ENCODE measurements at regions not wholly inside any gene's neighbourhood (a gene's known extent, or its start where the extent isn't known, plus 50 kb on each side); places are given as distances from the start of the nearest gene placed in this dataset.

DNA sequence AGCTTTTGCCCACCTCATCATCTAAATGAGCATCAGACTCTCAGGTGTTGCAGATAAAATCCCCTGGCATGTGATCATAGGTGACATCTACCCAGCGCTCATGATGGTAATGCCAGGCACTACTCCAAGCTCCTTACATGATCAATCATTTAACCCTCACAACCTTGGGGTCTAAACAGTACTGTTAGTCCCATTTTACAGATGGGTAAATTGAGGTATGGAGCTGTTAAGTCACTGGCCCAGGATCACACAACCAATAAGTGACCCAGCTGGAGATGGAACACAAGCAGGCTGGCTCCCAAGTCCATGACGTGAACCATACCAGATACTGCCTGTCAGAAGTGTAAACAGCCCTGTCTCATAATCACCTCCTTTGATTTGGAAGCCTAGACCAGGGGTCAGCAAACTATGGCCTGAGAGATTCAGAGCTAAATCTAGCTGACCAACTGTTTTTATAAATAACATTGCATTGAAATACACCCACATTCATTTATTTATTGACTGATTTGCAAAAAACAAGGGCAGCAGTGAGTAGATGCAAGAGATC is 79.2 kb downstream of the UNC5CL start:
- TF ChIP-seq, protein P1, sequence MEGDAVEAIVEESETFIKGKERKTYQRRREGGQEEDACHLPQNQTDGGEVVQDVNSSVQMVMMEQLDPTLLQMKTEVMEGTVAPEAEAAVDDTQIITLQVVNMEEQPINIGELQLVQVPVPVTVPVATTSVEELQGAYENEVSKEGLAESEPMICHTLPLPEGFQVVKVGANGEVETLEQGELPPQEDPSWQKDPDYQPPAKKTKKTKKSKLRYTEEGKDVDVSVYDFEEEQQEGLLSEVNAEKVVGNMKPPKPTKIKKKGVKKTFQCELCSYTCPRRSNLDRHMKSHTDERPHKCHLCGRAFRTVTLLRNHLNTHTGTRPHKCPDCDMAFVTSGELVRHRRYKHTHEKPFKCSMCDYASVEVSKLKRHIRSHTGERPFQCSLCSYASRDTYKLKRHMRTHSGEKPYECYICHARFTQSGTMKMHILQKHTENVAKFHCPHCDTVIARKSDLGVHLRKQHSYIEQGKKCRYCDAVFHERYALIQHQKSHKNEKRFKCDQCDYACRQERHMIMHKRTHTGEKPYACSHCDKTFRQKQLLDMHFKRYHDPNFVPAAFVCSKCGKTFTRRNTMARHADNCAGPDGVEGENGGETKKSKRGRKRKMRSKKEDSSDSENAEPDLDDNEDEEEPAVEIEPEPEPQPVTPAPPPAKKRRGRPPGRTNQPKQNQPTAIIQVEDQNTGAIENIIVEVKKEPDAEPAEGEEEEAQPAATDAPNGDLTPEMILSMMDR (conservative IDR thresholded peaks at IDR 0.05 in 1 of 2, IDR thresholded peaks at IDR 0.05 in 1 of 2; ENCODE audit: extremely low read depth in 1 of 2, insufficient read depth in 1 of 2, low read depth in 1 of 2, low read length in 2 of 2) = no peak
- no peak for TF ChIP-seq EZH2 (IDR thresholded peaks at IDR 0.05; ENCODE audit: borderline replicate concordance, low read length)

Measured in mammary epithelial cell (primary cell).